ENCODE measurements at regions not wholly inside any gene's neighbourhood (a gene's known extent, or its start where the extent isn't known, plus 50 kb on each side); places are given as distances from the start of the nearest gene placed in this dataset.

- no peaks in the 10 kb centered on the region for H3K27me3 ChIP-seq (ENCODE audit: insufficient read depth)
- H3K4me1 ChIP-seq (ENCODE audit: control insufficient read depth in 1 of 2, insufficient read depth in 2 of 2, low read depth in 1 of 2, low read length in 1 of 2): peaks cover 14 to 16% of the 10 kb centered on the region in 2 experiments; a peak in 3 of 4 replicates
- H4K20me1 ChIP-seq (ENCODE audit: insufficient read depth): no peaks in the 10 kb centered on the region
- H3K4me2 ChIP-seq: peak overlapping the region; percentile 13; the same call in 1 of the 2 replicates
- no peak overlapping the region for H3K9ac ChIP-seq
- ChIA-PET CTCF (interaction anchor here (0.7 to 1.5 kb wide), 8 partner anchors 8 to 272 kb away, joined by 3 to 5 read pairs (median 3); no protein-coding TSS in a partner anchor), POLR2A (no interaction called here)
- H3K36me3 ChIP-seq (replicated peaks in 1 of 2; ENCODE audit: control insufficient read depth in 1 of 2, insufficient read depth in 2 of 2, low read length in 1 of 2): no peaks in the 10 kb centered on the region
- H3K4me3 ChIP-seq (ENCODE audit: low read depth in 2 of 2, low read length in 1 of 2): no peak overlapping the region
- H2AFZ ChIP-seq (ENCODE audit: low read depth): no peak overlapping the region
- WGBS (ENCODE audit: low lambda C conversion rate): 60% methylated on average over 3 of the region's 3 CpGs
- H3K9me2 ChIP-seq: no peaks in the 10 kb centered on the region
- H3K9me3 ChIP-seq: no peaks in the 10 kb centered on the region
- H3F3A ChIP-seq (replicated peaks; ENCODE audit: insufficient read depth): peaks cover 22% of the 10 kb centered on the region
- TF ChIP-seq, protein P1, sequence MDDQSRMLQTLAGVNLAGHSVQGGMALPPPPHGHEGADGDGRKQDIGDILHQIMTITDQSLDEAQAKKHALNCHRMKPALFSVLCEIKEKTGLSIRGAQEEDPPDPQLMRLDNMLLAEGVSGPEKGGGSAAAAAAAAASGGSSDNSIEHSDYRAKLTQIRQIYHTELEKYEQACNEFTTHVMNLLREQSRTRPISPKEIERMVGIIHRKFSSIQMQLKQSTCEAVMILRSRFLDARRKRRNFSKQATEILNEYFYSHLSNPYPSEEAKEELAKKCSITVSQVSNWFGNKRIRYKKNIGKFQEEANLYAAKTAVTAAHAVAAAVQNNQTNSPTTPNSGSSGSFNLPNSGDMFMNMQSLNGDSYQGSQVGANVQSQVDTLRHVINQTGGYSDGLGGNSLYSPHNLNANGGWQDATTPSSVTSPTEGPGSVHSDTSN (IDR thresholded peaks at IDR 0.05): peak; percentile 35; the same call in 1 of the 2 replicates
- TF ChIP-seq, protein P2, sequence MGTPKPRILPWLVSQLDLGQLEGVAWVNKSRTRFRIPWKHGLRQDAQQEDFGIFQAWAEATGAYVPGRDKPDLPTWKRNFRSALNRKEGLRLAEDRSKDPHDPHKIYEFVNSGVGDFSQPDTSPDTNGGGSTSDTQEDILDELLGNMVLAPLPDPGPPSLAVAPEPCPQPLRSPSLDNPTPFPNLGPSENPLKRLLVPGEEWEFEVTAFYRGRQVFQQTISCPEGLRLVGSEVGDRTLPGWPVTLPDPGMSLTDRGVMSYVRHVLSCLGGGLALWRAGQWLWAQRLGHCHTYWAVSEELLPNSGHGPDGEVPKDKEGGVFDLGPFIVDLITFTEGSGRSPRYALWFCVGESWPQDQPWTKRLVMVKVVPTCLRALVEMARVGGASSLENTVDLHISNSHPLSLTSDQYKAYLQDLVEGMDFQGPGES (IDR thresholded peaks at IDR 0.05; ENCODE audit: low read depth, low read length): no peak
- TF ChIP-seq EP300 (IDR thresholded peaks at IDR 0.05; ENCODE audit: borderline replicate concordance in 1 of 2, low read depth in 1 of 2, low read length in 1 of 2) (peak in 1 of 2 experiments; percentile 22; a peak in 1 of 4 replicates), NFIC (IDR thresholded peaks at IDR 0.05; ENCODE audit: borderline replicate concordance) (peak; percentile 55; the same call in 1 of the 2 replicates), GABPA (IDR thresholded peaks at IDR 0.05; ENCODE audit: low read depth) (no peak), SIN3A (IDR thresholded peaks at IDR 0.05; ENCODE audit: borderline replicate concordance, low read depth, low read length) (0 out of 2 replicates have a peak, but pooled peaks have one; percentile 0), RCOR1 (IDR thresholded peaks at IDR 0.05; ENCODE audit: low read length) (peak; percentile 60; the same call in 1 of the 2 replicates), CHD2 (IDR thresholded peaks at IDR 0.05; ENCODE audit: low read length, partially characterized antibody) (no peak), JUND (IDR thresholded peaks at IDR 0.05) (peak; percentile 17; the same call in 1 of the 2 replicates)
- TF ChIP-seq, protein P3, sequence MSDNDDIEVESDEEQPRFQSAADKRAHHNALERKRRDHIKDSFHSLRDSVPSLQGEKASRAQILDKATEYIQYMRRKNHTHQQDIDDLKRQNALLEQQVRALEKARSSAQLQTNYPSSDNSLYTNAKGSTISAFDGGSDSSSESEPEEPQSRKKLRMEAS (IDR thresholded peaks at IDR 0.05; ENCODE audit: low read depth): peak; percentile 9; the same call in 1 of the 2 replicates
- H3K79me2 ChIP-seq (ENCODE audit: insufficient read depth): no peaks in the 10 kb centered on the region
- DNase-seq: peak; percentile 7
- peak overlapping the region; percentile 63 to 75; a peak in 3 of 4 replicates for H3K27ac ChIP-seq (ENCODE audit: low read depth in 2 of 2, low read length in 1 of 2)
These were observed 150.6 kb upstream of the FAM13C start for GRCh38 chr10:59512951-59513350.

DNA sequence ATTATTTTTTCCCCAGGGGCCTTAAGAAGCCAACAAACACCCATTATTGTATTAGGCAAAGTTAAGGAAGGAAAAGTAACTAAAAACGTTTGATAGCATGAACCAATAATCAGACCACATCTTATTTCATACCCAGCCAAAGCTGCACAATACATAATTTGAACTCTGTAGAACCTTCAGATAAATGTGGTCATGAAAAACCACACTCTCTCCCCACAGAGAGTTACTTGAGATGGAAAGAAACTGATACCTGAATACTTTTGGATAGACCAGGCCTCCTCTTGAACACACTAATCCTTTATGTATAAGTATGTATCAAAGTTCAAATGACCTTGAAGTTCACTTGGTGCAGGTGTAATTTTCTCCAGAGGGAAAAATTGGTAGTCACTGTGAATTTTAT lies 146.6 kb upstream of the FAM13C start:
- Histone ChIP-seq H3K36me3 (replicated peaks in 1 of 2; ENCODE audit: control insufficient read depth in 1 of 2, insufficient read depth in 2 of 2, low read length in 1 of 2) (no peaks in the 10 kb centered on the region), H3K9me2 (no peaks in the 10 kb centered on the region), H2AFZ (ENCODE audit: low read depth) (no peak overlapping the region), H3K27me3 (ENCODE audit: insufficient read depth) (no peaks in the 10 kb centered on the region), H3K27ac (ENCODE audit: low read depth in 2 of 2, low read length in 1 of 2) (no peak overlapping the region), H3K4me1 (ENCODE audit: control insufficient read depth in 1 of 2, insufficient read depth in 2 of 2, low read depth in 1 of 2, low read length in 1 of 2) (peaks cover 8 to 16% of the 10 kb centered on the region in 2 experiments; a peak in 2 of 4 replicates), H3F3A (replicated peaks; ENCODE audit: insufficient read depth) (peaks cover 18% of the 10 kb centered on the region), H3K79me2 (ENCODE audit: insufficient read depth) (no peaks in the 10 kb centered on the region), H3K9me3 (no peaks in the 10 kb centered on the region), H3K4me3 (ENCODE audit: low read depth in 2 of 2, low read length in 1 of 2) (no peak overlapping the region), H3K9ac (no peak overlapping the region), H4K20me1 (ENCODE audit: insufficient read depth) (no peaks in the 10 kb centered on the region), H3K4me2 (no peak overlapping the region)
- TF ChIP-seq, protein P3 (IDR thresholded peaks at IDR 0.05; ENCODE audit: low read depth): no peak
- no peak for TF ChIP-seq MEF2A (IDR thresholded peaks at IDR 0.05; ENCODE audit: borderline replicate concordance, low read depth)
- no peak for TF ChIP-seq FOXM1 (IDR thresholded peaks at IDR 0.05; ENCODE audit: low read depth)
- no peak for TF ChIP-seq TEAD4 (IDR thresholded peaks at IDR 0.05; ENCODE audit: borderline replicate concordance, insufficient read depth)
- no peak for TF ChIP-seq JUND (IDR thresholded peaks at IDR 0.05)
- no peak for TF ChIP-seq NFIC (IDR thresholded peaks at IDR 0.05; ENCODE audit: borderline replicate concordance)
- TF ChIP-seq, protein P4, sequence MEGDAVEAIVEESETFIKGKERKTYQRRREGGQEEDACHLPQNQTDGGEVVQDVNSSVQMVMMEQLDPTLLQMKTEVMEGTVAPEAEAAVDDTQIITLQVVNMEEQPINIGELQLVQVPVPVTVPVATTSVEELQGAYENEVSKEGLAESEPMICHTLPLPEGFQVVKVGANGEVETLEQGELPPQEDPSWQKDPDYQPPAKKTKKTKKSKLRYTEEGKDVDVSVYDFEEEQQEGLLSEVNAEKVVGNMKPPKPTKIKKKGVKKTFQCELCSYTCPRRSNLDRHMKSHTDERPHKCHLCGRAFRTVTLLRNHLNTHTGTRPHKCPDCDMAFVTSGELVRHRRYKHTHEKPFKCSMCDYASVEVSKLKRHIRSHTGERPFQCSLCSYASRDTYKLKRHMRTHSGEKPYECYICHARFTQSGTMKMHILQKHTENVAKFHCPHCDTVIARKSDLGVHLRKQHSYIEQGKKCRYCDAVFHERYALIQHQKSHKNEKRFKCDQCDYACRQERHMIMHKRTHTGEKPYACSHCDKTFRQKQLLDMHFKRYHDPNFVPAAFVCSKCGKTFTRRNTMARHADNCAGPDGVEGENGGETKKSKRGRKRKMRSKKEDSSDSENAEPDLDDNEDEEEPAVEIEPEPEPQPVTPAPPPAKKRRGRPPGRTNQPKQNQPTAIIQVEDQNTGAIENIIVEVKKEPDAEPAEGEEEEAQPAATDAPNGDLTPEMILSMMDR (IDR thresholded peaks at IDR 0.05): no peak
- TF ChIP-seq CHD2 (IDR thresholded peaks at IDR 0.05; ENCODE audit: low read length, partially characterized antibody): no peak
- TF ChIP-seq FOXJ3 (CRISPR knock-in tag; IDR thresholded peaks at IDR 0.05): no peak
- TF ChIP-seq, protein P5, sequence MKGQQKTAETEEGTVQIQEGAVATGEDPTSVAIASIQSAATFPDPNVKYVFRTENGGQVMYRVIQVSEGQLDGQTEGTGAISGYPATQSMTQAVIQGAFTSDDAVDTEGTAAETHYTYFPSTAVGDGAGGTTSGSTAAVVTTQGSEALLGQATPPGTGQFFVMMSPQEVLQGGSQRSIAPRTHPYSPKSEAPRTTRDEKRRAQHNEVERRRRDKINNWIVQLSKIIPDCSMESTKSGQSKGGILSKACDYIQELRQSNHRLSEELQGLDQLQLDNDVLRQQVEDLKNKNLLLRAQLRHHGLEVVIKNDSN (IDR thresholded peaks at IDR 0.05; ENCODE audit: borderline replicate concordance, low read depth): no peak
- TF ChIP-seq, protein P6, sequence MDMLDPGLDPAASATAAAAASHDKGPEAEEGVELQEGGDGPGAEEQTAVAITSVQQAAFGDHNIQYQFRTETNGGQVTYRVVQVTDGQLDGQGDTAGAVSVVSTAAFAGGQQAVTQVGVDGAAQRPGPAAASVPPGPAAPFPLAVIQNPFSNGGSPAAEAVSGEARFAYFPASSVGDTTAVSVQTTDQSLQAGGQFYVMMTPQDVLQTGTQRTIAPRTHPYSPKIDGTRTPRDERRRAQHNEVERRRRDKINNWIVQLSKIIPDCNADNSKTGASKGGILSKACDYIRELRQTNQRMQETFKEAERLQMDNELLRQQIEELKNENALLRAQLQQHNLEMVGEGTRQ (IDR thresholded peaks at IDR 0.05; ENCODE audit: borderline replicate concordance, low read depth, low read length): no peak
- TF ChIP-seq NRF1 (IDR thresholded peaks at IDR 0.05; ENCODE audit: low read depth, low read length): no peak
- TF ChIP-seq RAD21 (IDR thresholded peaks at IDR 0.05; ENCODE audit: low read length): no peak
- TF ChIP-seq SMC3 (IDR thresholded peaks at IDR 0.05; ENCODE audit: low read depth, low read length): no peak
- WGBS (ENCODE audit: low lambda C conversion rate): 54% methylated on average over 1 of the region's 1 CpG
- CTCF ChIA-PET: interaction anchor here (0.7 kb wide), 1 partner anchor 15 kb away, joined by 3 read pairs; no protein-coding TSS in a partner anchor
- no peak for DNase-seq
- POLR2A ChIA-PET: no interaction called here

Measured in SK-N-SH (cell line).